ENCODE measurements at regions not wholly inside any gene's neighbourhood (a gene's known extent, or its start where the extent isn't known, plus 50 kb on each side); places are given as distances from the start of the nearest gene placed in this dataset.
"Not testable (repeated sequence)": the region's sequence is repeated elsewhere in the genome, so short reads cannot be mapped to it uniquely, and the experiment has no call there.

- H3K4me2 ChIP-seq (ENCODE audit: insufficient read depth, low read length); H3K4me1 ChIP-seq (ENCODE audit: insufficient read depth, low read length); H3K36me3 ChIP-seq (ENCODE audit: insufficient read depth, low read length); H3K79me2 ChIP-seq (ENCODE audit: insufficient read depth, low read length); H2AFZ ChIP-seq (ENCODE audit: low read length); H3K4me3 ChIP-seq (ENCODE audit: insufficient read depth, low read length); H4K20me1 ChIP-seq (ENCODE audit: insufficient read depth, low read length); H3K27ac ChIP-seq (ENCODE audit: low read depth, low read length); H3K27me3 ChIP-seq (ENCODE audit: insufficient read depth, low read length); H3K9me3 ChIP-seq (ENCODE audit: low read depth, low read length); DNase-seq (ENCODE audit: insufficient read length, low spot score, missing footprints): not testable (repeated sequence)
Observed at GRCh38 chr19:23984911-23985310, 70.2 kb downstream of the ZNF726 start.

- no peaks in the 10 kb centered on the region for H3K36me3 ChIP-seq (ENCODE audit: insufficient read depth, low read length)
- no peaks in the 10 kb centered on the region for H3K9me3 ChIP-seq (ENCODE audit: low read depth, low read length)
- H3K4me1 ChIP-seq (ENCODE audit: insufficient read depth, low read length): no peaks in the 10 kb centered on the region
- TF ChIP-seq CTCF (IDR thresholded peaks at IDR 0.05; ENCODE audit: extremely low read depth, low read depth, low read length): no peak
- no peak overlapping the region for H3K4me3 ChIP-seq (ENCODE audit: insufficient read depth, low read length)
- H3K4me2 ChIP-seq (ENCODE audit: insufficient read depth, low read length): no peak overlapping the region
- H3K27me3 ChIP-seq (ENCODE audit: insufficient read depth, low read length): no peaks in the 10 kb centered on the region
- H3K79me2 ChIP-seq (ENCODE audit: insufficient read depth, low read length): no peaks in the 10 kb centered on the region
- no peak overlapping the region for H3K27ac ChIP-seq (ENCODE audit: low read depth, low read length)
- H2AFZ ChIP-seq (ENCODE audit: low read length): no peak overlapping the region
- DNase-seq (ENCODE audit: insufficient read length, low spot score, missing footprints): no peak
- H4K20me1 ChIP-seq (ENCODE audit: insufficient read depth, low read length): no peaks in the 10 kb centered on the region
Observed at GRCh38 chr19:23986623-23987022, 71.9 kb downstream of the ZNF726 start.

GRCh38 chr19:23991170-23991569 is 76.5 kb downstream of the ZNF726 start:
- no peak for TF ChIP-seq CTCF (IDR thresholded peaks at IDR 0.05; ENCODE audit: extremely low read depth, low read depth, low read length)
- H2AFZ ChIP-seq (ENCODE audit: low read length): no peak overlapping the region
- no peaks in the 10 kb centered on the region for H3K27me3 ChIP-seq (ENCODE audit: insufficient read depth, low read length)
- H3K9me3 ChIP-seq (ENCODE audit: low read depth, low read length): no peaks in the 10 kb centered on the region
- H3K4me1 ChIP-seq (ENCODE audit: insufficient read depth, low read length): no peaks in the 10 kb centered on the region
- H3K79me2 ChIP-seq (ENCODE audit: insufficient read depth, low read length): no peaks in the 10 kb centered on the region
- H3K36me3 ChIP-seq (ENCODE audit: insufficient read depth, low read length): no peaks in the 10 kb centered on the region
- no peak overlapping the region for H3K4me3 ChIP-seq (ENCODE audit: insufficient read depth, low read length)
- H4K20me1 ChIP-seq (ENCODE audit: insufficient read depth, low read length): no peaks in the 10 kb centered on the region
- H3K27ac ChIP-seq (ENCODE audit: low read depth, low read length): no peak overlapping the region
- H3K4me2 ChIP-seq (ENCODE audit: insufficient read depth, low read length): no peak overlapping the region
- no peak for DNase-seq (ENCODE audit: insufficient read length, low spot score, missing footprints)

- Histone ChIP-seq H3K36me3 (ENCODE audit: insufficient read depth, low read length) (no peaks in the 10 kb centered on the region), H3K4me2 (ENCODE audit: insufficient read depth, low read length) (no peak overlapping the region), H3K27ac (ENCODE audit: low read depth, low read length) (no peak overlapping the region), H3K9me3 (ENCODE audit: low read depth, low read length) (no peaks in the 10 kb centered on the region), H3K27me3 (ENCODE audit: insufficient read depth, low read length) (no peaks in the 10 kb centered on the region), H3K79me2 (ENCODE audit: insufficient read depth, low read length) (no peaks in the 10 kb centered on the region), H3K4me1 (ENCODE audit: insufficient read depth, low read length) (no peaks in the 10 kb centered on the region), H3K4me3 (ENCODE audit: insufficient read depth, low read length) (no peak overlapping the region), H4K20me1 (ENCODE audit: insufficient read depth, low read length) (no peaks in the 10 kb centered on the region), H2AFZ (ENCODE audit: low read length) (no peak overlapping the region)
- no peak for DNase-seq (ENCODE audit: insufficient read length, low spot score, missing footprints)
- TF ChIP-seq CTCF (IDR thresholded peaks at IDR 0.05; ENCODE audit: extremely low read depth, low read depth, low read length): no peak
Observed at GRCh38 chr19:23992348-23992747, 77.7 kb downstream of the ZNF726 start.

- DNase-seq (ENCODE audit: insufficient read length, low spot score, missing footprints): no peak
- no peaks in the 10 kb centered on the region for H3K79me2 ChIP-seq (ENCODE audit: insufficient read depth, low read length)
- H3K4me2 ChIP-seq (ENCODE audit: insufficient read depth, low read length): no peak overlapping the region
- H3K9me3 ChIP-seq (ENCODE audit: low read depth, low read length): no peaks in the 10 kb centered on the region
- no peaks in the 10 kb centered on the region for H3K27me3 ChIP-seq (ENCODE audit: insufficient read depth, low read length)
- no peak overlapping the region for H2AFZ ChIP-seq (ENCODE audit: low read length)
- no peak overlapping the region for H3K27ac ChIP-seq (ENCODE audit: low read depth, low read length)
- H3K4me1 ChIP-seq (ENCODE audit: insufficient read depth, low read length): no peaks in the 10 kb centered on the region
- no peaks in the 10 kb centered on the region for H3K36me3 ChIP-seq (ENCODE audit: insufficient read depth, low read length)
- H4K20me1 ChIP-seq (ENCODE audit: insufficient read depth, low read length): no peaks in the 10 kb centered on the region
- TF ChIP-seq CTCF (IDR thresholded peaks at IDR 0.05; ENCODE audit: extremely low read depth, low read depth, low read length): no peak
- H3K4me3 ChIP-seq (ENCODE audit: insufficient read depth, low read length): no peak overlapping the region
Observed at GRCh38 chr19:23993440-23993839, 78.8 kb downstream of the ZNF726 start.

Data from osteoblast (primary cell).